ENCODE measurements at regions not wholly inside any gene's neighbourhood (a gene's known extent, or its start where the extent isn't known, plus 50 kb on each side); places are given as distances from the start of the nearest gene placed in this dataset.

DNA sequence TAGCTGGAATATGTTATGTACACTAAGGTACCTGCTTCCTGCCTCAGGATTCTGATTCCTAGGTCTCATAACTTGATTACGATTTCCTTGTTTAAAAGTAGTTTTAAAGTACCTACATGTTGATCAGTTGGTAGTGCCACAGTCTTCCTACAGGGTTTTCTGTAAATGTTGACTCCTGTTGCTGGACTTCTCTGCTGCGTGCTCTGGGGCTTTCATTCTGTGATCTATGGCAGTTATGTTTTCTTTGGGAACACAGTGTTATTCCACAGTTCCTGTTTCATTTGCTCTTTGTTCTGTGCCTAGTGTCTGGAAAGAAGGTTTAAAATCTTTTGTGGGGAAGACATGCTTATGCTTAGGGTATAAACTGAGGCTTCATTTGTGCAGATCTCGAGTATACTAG, 343.5 kb downstream of the PLK2 start:
- no peak for TF ChIP-seq POLR2A (IDR thresholded peaks at IDR 0.05)
- TF ChIP-seq, protein P1, sequence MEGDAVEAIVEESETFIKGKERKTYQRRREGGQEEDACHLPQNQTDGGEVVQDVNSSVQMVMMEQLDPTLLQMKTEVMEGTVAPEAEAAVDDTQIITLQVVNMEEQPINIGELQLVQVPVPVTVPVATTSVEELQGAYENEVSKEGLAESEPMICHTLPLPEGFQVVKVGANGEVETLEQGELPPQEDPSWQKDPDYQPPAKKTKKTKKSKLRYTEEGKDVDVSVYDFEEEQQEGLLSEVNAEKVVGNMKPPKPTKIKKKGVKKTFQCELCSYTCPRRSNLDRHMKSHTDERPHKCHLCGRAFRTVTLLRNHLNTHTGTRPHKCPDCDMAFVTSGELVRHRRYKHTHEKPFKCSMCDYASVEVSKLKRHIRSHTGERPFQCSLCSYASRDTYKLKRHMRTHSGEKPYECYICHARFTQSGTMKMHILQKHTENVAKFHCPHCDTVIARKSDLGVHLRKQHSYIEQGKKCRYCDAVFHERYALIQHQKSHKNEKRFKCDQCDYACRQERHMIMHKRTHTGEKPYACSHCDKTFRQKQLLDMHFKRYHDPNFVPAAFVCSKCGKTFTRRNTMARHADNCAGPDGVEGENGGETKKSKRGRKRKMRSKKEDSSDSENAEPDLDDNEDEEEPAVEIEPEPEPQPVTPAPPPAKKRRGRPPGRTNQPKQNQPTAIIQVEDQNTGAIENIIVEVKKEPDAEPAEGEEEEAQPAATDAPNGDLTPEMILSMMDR (IDR thresholded peaks at IDR 0.05): no peak
